ENCODE measurements at regions not wholly inside any gene's neighbourhood (a gene's known extent, or its start where the extent isn't known, plus 50 kb on each side); places are given as distances from the start of the nearest gene placed in this dataset.

- Histone ChIP-seq H3K27me3 (no peaks in the 10 kb centered on the region), H3K27ac (no peak overlapping the region), H3K9me3 (no peaks in the 10 kb centered on the region), H3K36me3 (no peaks in the 10 kb centered on the region), H3K4me3 (no peak overlapping the region), H3K4me1 (no peaks in the 10 kb centered on the region)
- DNase-seq = no peak
- no peak for TF ChIP-seq CTCF (IDR thresholded peaks at IDR 0.05)
- ATAC-seq = no peak
- intact Hi-C loops (cut with DNase I) = no loop called here
Observed at GRCh38 chr15:47945872-47946650, 174.7 kb upstream of the SLC24A5 start.

GRCh38 chr15:47949815-47950214 lies 171.0 kb upstream of the SLC24A5 start:
- TF ChIP-seq CTCF (IDR thresholded peaks at IDR 0.05) = no peak

GRCh38 chr15:47950447-47950846 lies 170.3 kb upstream of the SLC24A5 start:
- no peak for TF ChIP-seq CTCF (IDR thresholded peaks at IDR 0.05)
- Histone ChIP-seq H3K27ac (no peak overlapping the region), H3K9me3 (no peaks in the 10 kb centered on the region), H3K36me3 (no peaks in the 10 kb centered on the region), H3K27me3 (no peaks in the 10 kb centered on the region), H3K4me3 (no peak overlapping the region), H3K4me1 (no peaks in the 10 kb centered on the region)
- DNase-seq (no peak), ATAC-seq (no peak)
- intact Hi-C loops (cut with DNase I) = no loop called here

More at GRCh38 chr15:47949815-47950214, 171.0 kb upstream of the SLC24A5 start:
- ATAC-seq (no peak), DNase-seq (no peak)
- Histone ChIP-seq H3K27me3 (no peaks in the 10 kb centered on the region), H3K27ac (no peak overlapping the region), H3K9me3 (no peaks in the 10 kb centered on the region), H3K4me1 (no peaks in the 10 kb centered on the region), H3K4me3 (no peak overlapping the region), H3K36me3 (no peaks in the 10 kb centered on the region)
- intact Hi-C loops (cut with DNase I) = no loop called here

- intact Hi-C loops (cut with DNase I) = no loop called here
- Histone ChIP-seq H3K36me3 (no peaks in the 10 kb centered on the region), H3K27ac (no peak overlapping the region), H3K27me3 (no peaks in the 10 kb centered on the region), H3K4me1 (no peaks in the 10 kb centered on the region), H3K4me3 (no peak overlapping the region), H3K9me3 (no peaks in the 10 kb centered on the region)
- DNase-seq (no peak), ATAC-seq (no peak)
- TF ChIP-seq CTCF (IDR thresholded peaks at IDR 0.05) = no peak
Observed at GRCh38 chr15:47951781-47952180, 169.0 kb upstream of the SLC24A5 start.

- Histone ChIP-seq H3K4me3 (no peak overlapping the region), H3K27ac (no peak overlapping the region), H3K4me1 (no peaks in the 10 kb centered on the region), H3K9me3 (no peaks in the 10 kb centered on the region), H3K36me3 (no peaks in the 10 kb centered on the region), H3K27me3 (no peaks in the 10 kb centered on the region)
- TF ChIP-seq CTCF (IDR thresholded peaks at IDR 0.05) = no peak
- no peak for ATAC-seq
- intact Hi-C loops (cut with DNase I) = no loop called here
- peak in 2 of 4 donors; percentile 55 to 61 for DNase-seq
Observed at GRCh38 chr15:47954196-47954595, 166.6 kb upstream of the SLC24A5 start.
